Vagina (tissue), 2 donors: ENCODE measurements at regions not wholly inside any gene's neighbourhood (a gene's known extent, or its start where the extent isn't known, plus 50 kb on each side); places are given as distances from the start of the nearest gene placed in this dataset.

Source experiments
- POLR2A ChIP-seq, 2 donors: fragments of 450-650 bp; IDR thresholded peaks; one replicate each; pipeline ENCODE4 v1.6.1; 2017; ENCODE audit warnings: antibody characterized with exemption in 2 of 2, mild to moderate bottlenecking in 2 of 2, moderate library complexity in 2 of 2
- TF ChIP-seq, protein P1 (sequence below), 3 experiments: fragments of 450-650 bp in 2 of 3; fragments of 200-600 bp in 1 of 3; sonication (generic) in 1 of 3; IDR thresholded peaks; one replicate each; pipeline ENCODE4 v1.5.1; 2017 to 2019; ENCODE audit warnings: antibody characterized with exemption in 3 of 3, mild to moderate bottlenecking in 2 of 3, moderate library complexity in 2 of 3

DNA sequence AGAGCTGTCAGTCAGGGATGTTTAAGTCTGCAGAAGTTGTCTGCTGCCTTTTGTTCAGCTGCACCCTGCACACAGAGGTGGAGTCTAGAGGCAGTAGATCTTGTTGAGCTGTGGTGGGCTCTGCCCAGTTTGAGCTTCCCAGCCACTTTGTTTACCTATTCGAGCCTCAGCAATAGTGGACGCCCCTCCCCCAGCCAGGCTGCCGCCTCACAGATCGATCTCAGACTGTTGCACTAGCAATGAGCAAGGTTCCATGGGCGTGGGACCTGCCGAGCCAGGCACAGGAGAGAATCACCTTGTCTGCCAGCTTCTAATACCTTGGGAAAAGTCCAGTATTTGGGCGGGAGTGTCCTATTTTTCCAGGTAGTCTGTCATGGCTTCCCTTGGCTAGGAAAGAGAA is 225.1 kb upstream of the RASA1 start:
- TF ChIP-seq, protein P1, sequence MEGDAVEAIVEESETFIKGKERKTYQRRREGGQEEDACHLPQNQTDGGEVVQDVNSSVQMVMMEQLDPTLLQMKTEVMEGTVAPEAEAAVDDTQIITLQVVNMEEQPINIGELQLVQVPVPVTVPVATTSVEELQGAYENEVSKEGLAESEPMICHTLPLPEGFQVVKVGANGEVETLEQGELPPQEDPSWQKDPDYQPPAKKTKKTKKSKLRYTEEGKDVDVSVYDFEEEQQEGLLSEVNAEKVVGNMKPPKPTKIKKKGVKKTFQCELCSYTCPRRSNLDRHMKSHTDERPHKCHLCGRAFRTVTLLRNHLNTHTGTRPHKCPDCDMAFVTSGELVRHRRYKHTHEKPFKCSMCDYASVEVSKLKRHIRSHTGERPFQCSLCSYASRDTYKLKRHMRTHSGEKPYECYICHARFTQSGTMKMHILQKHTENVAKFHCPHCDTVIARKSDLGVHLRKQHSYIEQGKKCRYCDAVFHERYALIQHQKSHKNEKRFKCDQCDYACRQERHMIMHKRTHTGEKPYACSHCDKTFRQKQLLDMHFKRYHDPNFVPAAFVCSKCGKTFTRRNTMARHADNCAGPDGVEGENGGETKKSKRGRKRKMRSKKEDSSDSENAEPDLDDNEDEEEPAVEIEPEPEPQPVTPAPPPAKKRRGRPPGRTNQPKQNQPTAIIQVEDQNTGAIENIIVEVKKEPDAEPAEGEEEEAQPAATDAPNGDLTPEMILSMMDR (IDR thresholded peaks at IDR 0.05) = no peak
- no peak for TF ChIP-seq POLR2A (IDR thresholded peaks at IDR 0.05)
